Right lobe of liver (tissue), 6 donors: ENCODE measurements at regions not wholly inside any gene's neighbourhood (a gene's known extent, or its start where the extent isn't known, plus 50 kb on each side); places are given as distances from the start of the nearest gene placed in this dataset.

Experiments used
- ATAC-seq, 4 donors: fragments of 200-7000 bp; cut with Tn5 transposase; one replicate each; pipeline ENCODE4 v1.9.1; 2020; ENCODE audit warnings: mild to moderate bottlenecking in 4 of 4, moderate library complexity in 4 of 4
- DNase-seq, 3 donors: peaks; one replicate each; pipeline ENCODE4 v3.0.0-alpha.2; 2020
- H3K27ac ChIP-seq, 3 donors: fragments of 200-600 bp; one replicate each; pipeline ENCODE4 v1.8.0; 2022
- H3K27me3 ChIP-seq, 2 donors: fragments of 200-600 bp; one replicate each; pipeline ENCODE4 v1.8.0; 2022
- H3K36me3 ChIP-seq, 4 donors: fragments of 200-600 bp; sonication (generic) in 1 of 4; one replicate each; pipeline versions ENCODE4 v1.5.1 to v1.8.0; 2017 to 2022; ENCODE audit warnings: control low read depth in 1 of 4
- H3K4me1 ChIP-seq, 4 donors: fragments of 200-600 bp; sonication (generic) in 1 of 4; one replicate each; pipeline versions ENCODE4 v1.5.1 to v1.8.0; 2017 to 2022; ENCODE audit warnings: control low read depth in 1 of 4
- H3K4me3 ChIP-seq, 3 donors: fragments of 200-600 bp; one replicate each; pipeline ENCODE4 v1.8.0; 2022
- H3K9me3 ChIP-seq, 4 donors: fragments of 200-600 bp; sonication (generic) in 1 of 4; one replicate each; pipeline versions ENCODE4 v1.5.1 to v1.8.0; 2017 to 2022; ENCODE audit warnings: control low read depth in 1 of 4
- POLR2A ChIP-seq: fragments of 450-650 bp; IDR thresholded peaks from one replicate; pipeline ENCODE4 v1.6.1; 2017; ENCODE audit warnings: antibody characterized with exemption, mild to moderate bottlenecking
- WGBS: methylation state at CpG from one replicate; pipeline ENCODE4 v1.1.6; 2018; ENCODE audit warnings: low coverage, low lambda C conversion rate; ENCODE audit not compliant: insufficient coverage; ENCODE audit errors: missing lambda C conversion rate; 5-methylcytosine and 5-hydroxymethylcytosine counted together
- intact Hi-C, 2 donors: fragments of 100-400 bp; cut with DNase I; formaldehyde crosslinking; loops; one replicate each; pipeline versions ENCODE4 v1.11.2 to v1.14.1; 2022
- TF ChIP-seq, protein P1 (sequence below), 4 donors: fragments of 200-600 bp in 3 of 4; fragments of 450-650 bp in 1 of 4; IDR thresholded peaks; one replicate each; pipeline versions ENCODE4 v1.5.1 to v1.8.0; 2016 to 2022; ENCODE audit warnings: antibody characterized with exemption in 4 of 4, mild to moderate bottlenecking in 2 of 4
- donor health status: DM: no; HTN: yes; CAD: no.
- donor health status: DM: no; HTN: no; CAD: no.
- donor health status: DM: no; HTN: no; CAD: no.
- donor health status: DM: no; HTN: yes; CAD: no.
- donor health status: DM: no; HTN: yes; CAD: no.

- no peak for ATAC-seq
- Histone ChIP-seq H3K36me3 (no peaks in the 10 kb centered on the region), H3K27ac (no peak overlapping the region)
These were observed 156.1 kb upstream of the DAB2 start for GRCh38 chr5:39580702-39581453.

DNA sequence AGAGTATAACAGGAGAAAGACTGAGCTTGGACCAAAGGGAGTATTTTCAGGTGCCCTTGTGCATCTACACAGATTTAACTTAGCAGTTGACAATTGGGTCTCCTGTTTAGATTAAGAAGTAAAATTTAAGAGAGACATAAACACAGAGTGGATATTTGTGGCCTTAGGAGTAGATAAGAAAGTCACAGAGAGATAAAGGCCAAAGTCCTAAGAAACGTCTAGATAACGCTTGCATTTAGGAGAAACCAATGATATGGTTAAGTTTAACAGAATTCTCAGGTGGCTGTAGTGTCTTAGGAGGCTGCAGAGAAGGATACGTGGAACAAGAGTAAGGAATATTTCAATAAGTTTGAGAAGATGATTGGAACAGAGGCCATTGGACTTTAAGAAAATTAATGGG, 155.0 kb upstream of the DAB2 start:
- H3K27me3 ChIP-seq: no peaks in the 10 kb centered on the region
- TF ChIP-seq POLR2A: no peak
- TF ChIP-seq, protein P1, sequence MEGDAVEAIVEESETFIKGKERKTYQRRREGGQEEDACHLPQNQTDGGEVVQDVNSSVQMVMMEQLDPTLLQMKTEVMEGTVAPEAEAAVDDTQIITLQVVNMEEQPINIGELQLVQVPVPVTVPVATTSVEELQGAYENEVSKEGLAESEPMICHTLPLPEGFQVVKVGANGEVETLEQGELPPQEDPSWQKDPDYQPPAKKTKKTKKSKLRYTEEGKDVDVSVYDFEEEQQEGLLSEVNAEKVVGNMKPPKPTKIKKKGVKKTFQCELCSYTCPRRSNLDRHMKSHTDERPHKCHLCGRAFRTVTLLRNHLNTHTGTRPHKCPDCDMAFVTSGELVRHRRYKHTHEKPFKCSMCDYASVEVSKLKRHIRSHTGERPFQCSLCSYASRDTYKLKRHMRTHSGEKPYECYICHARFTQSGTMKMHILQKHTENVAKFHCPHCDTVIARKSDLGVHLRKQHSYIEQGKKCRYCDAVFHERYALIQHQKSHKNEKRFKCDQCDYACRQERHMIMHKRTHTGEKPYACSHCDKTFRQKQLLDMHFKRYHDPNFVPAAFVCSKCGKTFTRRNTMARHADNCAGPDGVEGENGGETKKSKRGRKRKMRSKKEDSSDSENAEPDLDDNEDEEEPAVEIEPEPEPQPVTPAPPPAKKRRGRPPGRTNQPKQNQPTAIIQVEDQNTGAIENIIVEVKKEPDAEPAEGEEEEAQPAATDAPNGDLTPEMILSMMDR (IDR thresholded peaks at IDR 0.05): no peak
- H3K9me3 ChIP-seq: no peaks in the 10 kb centered on the region
- no peaks in the 10 kb centered on the region for H3K4me1 ChIP-seq
- 56% methylated on average over 3 of the region's 3 CpGs for WGBS
- intact Hi-C loops: no loop called here
- H3K4me3 ChIP-seq: no peak overlapping the region
- no peak for DNase-seq
- no peak overlapping the region for H3K27ac ChIP-seq
- no peak for ATAC-seq
- H3K36me3 ChIP-seq: no peaks in the 10 kb centered on the region

More at GRCh38 chr5:39580702-39581453, 156.1 kb upstream of the DAB2 start:
- TF ChIP-seq, protein P1 (IDR thresholded peaks at IDR 0.05): no peak
- TF ChIP-seq POLR2A: no peak
- no peaks in the 10 kb centered on the region for H3K27me3 ChIP-seq
- intact Hi-C loops: no loop called here
- H3K4me3 ChIP-seq: no peak overlapping the region
- no peaks in the 10 kb centered on the region for H3K9me3 ChIP-seq
- WGBS: 19% methylated on average over 1 of the region's 1 CpG
- no peaks in the 10 kb centered on the region for H3K4me1 ChIP-seq
- DNase-seq: no peak

DNA sequence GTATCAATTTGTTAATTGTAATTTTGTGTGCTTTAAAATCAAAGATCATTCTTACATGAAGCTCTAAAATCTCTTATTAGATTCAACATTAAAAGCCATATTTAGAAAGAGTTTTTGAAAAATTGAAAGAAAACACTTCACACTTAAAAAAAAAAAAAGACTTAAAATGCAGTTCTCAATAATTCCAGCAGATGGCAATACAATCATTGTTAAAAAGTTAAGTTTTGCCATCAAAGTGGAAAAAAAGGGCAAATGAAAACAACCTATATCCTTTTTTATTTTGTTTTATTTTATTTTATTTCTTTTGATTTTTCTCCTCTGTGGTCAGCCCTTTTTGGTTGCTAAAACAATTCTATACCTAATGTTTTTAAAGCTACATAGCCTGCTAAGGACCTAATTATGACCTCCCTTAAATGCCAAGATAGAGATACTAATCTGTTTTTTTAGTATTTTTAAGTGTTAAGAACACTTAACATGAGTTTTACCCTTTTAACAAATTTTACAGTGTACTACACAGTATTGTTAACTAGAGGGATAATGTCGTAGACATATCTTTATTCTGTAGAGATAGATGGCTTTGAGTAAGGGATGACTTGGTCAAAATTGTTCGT, 154.2 kb upstream of the DAB2 start:
- Histone ChIP-seq H3K4me3 (no peak overlapping the region), H3K9me3 (no peaks in the 10 kb centered on the region), H3K27me3 (no peaks in the 10 kb centered on the region), H3K27ac (no peak overlapping the region), H3K4me1 (no peaks in the 10 kb centered on the region), H3K36me3 (no peaks in the 10 kb centered on the region)
- no peak for DNase-seq
- peak in 2 of 4 donors; percentile 33 to 35 for ATAC-seq
- intact Hi-C loops: no loop called here
- no peak for TF ChIP-seq POLR2A
- TF ChIP-seq, protein P1 (IDR thresholded peaks at IDR 0.05): peak; percentile 57 to 72 (median 66)
- 63% methylated on average over 2 of the region's 2 CpGs for WGBS

GRCh38 chr5:39577529-39577928, 152.7 kb upstream of the DAB2 start:
- no peak for TF ChIP-seq POLR2A
- TF ChIP-seq, protein P1 (IDR thresholded peaks at IDR 0.05): no peak
- ATAC-seq (no peak), DNase-seq (no peak)
- no peaks in the 10 kb centered on the region for H3K36me3 ChIP-seq
- no peak overlapping the region for H3K27ac ChIP-seq
- no peaks in the 10 kb centered on the region for H3K27me3 ChIP-seq
- intact Hi-C loops: no loop called here
- H3K9me3 ChIP-seq: no peaks in the 10 kb centered on the region
- H3K4me1 ChIP-seq: no peaks in the 10 kb centered on the region
- 29% methylated on average over 2 of the region's 2 CpGs for WGBS
- H3K4me3 ChIP-seq: no peak overlapping the region
